ENCODE measurements at regions not wholly inside any gene's neighbourhood (a gene's known extent, or its start where the extent isn't known, plus 50 kb on each side); places are given as distances from the start of the nearest gene placed in this dataset.
"Not testable (repeated sequence)": the region's sequence is repeated elsewhere in the genome, so short reads cannot be mapped to it uniquely, and the experiment has no call there.

- DNase-seq = no peak
Observed at GRCh38 chr14:37787879-37788494, 192.6 kb downstream of the TTC6 start.

GRCh38 chr14:37791384-37792036 is 196.1 kb downstream of the TTC6 start:
- no peak for DNase-seq

- no peak for DNase-seq
Observed at GRCh38 chr14:37792124-37792523, 196.7 kb downstream of the TTC6 start.

- no peak for DNase-seq
Observed at GRCh38 chr14:37796703-37797416, 201.4 kb downstream of the TTC6 start.

- no peak for DNase-seq
Observed at GRCh38 chr14:37797675-37798074, 202.2 kb downstream of the TTC6 start.

- DNase-seq = no peak
Observed at GRCh38 chr14:37807722-37808121, 212.3 kb downstream of the TTC6 start.

- DNase-seq = no peak
Observed at GRCh38 chr14:37810094-37810801, 214.8 kb downstream of the TTC6 start.

- no peak for DNase-seq
Observed at GRCh38 chr14:37813732-37814131, 218.3 kb downstream of the TTC6 start.

- no peak for DNase-seq
Observed at GRCh38 chr14:37816135-37816534, 220.7 kb downstream of the TTC6 start.

- no peak for DNase-seq
Observed at GRCh38 chr14:37816743-37817295, 221.4 kb downstream of the TTC6 start.

- no peak for DNase-seq
Observed at GRCh38 chr14:37819155-37820015, 224.0 kb downstream of the TTC6 start.

GRCh38 chr14:37820810-37821209 is 225.4 kb downstream of the TTC6 start:
- not testable (repeated sequence) for DNase-seq

- no peak for DNase-seq
Observed at GRCh38 chr14:37824939-37825712, 229.7 kb downstream of the TTC6 start.

GRCh38 chr14:37826869-37827268 is 231.4 kb downstream of the TTC6 start:
- DNase-seq = no peak

GRCh38 chr14:37830271-37830670 is 234.8 kb downstream of the TTC6 start:
- no peak for DNase-seq

- no peak for DNase-seq
Observed at GRCh38 chr14:37834275-37834674, 238.8 kb downstream of the TTC6 start.

- DNase-seq = not testable (repeated sequence)
Observed at GRCh38 chr14:37838778-37839177, 243.3 kb downstream of the TTC6 start.

GRCh38 chr14:37841039-37841438 is 245.6 kb downstream of the TTC6 start:
- DNase-seq = not testable (repeated sequence)

GRCh38 chr14:37842106-37842505 is 246.7 kb downstream of the TTC6 start:
- DNase-seq = no peak

- no peak for DNase-seq
Observed at GRCh38 chr14:37843954-37844607, 248.7 kb downstream of the TTC6 start.

- DNase-seq = no peak
Observed at GRCh38 chr14:37844614-37845013, 249.2 kb downstream of the TTC6 start.
